ENCODE measurements at regions not wholly inside any gene's neighbourhood (a gene's known extent, or its start where the extent isn't known, plus 50 kb on each side); places are given as distances from the start of the nearest gene placed in this dataset.

- no peak for TF ChIP-seq POLR2A (IDR thresholded peaks at IDR 0.05)
- no peak for TF ChIP-seq CTCF (IDR thresholded peaks at IDR 0.05)
These were observed 208.7 kb downstream of the ZPLD1 start for GRCh38 chr3:102643546-102643945.
